H9 (cell line): ENCODE measurements at regions not wholly inside any gene's neighbourhood (a gene's known extent, or its start where the extent isn't known, plus 50 kb on each side); places are given as distances from the start of the nearest gene placed in this dataset.

Experiments used
- DNase-seq: peaks from one replicate; pipeline ENCODE4 v3.0.0-alpha.2; 2017
- H2AFZ ChIP-seq: one replicate; pipeline ENCODE4 v1.6.1; 2013; ENCODE audit warnings: mild to moderate bottlenecking, low read length, control low read depth, moderate library complexity
- H2AK5ac ChIP-seq: 2 replicates; pipeline ENCODE4 v1.6.1; 2013; ENCODE audit warnings: low read length, control low read depth, mixed read lengths; ENCODE audit not compliant: insufficient read length
- H2BK120ac ChIP-seq: one replicate; pipeline ENCODE4 v1.6.1; 2013; ENCODE audit warnings: low read depth, mild to moderate bottlenecking, low read length, control low read depth, inconsistent platforms; ENCODE audit not compliant: poor library complexity, severe bottlenecking
- H2BK12ac ChIP-seq: 2 replicates; pipeline ENCODE4 v1.6.1; 2013; ENCODE audit warnings: low read length, control low read depth, mixed read lengths, low read depth; ENCODE audit not compliant: insufficient read length
- H2BK15ac ChIP-seq: 2 replicates; pipeline ENCODE4 v1.6.1; 2013; ENCODE audit warnings: low read depth, low read length, control low read depth
- H2BK20ac ChIP-seq: one replicate; pipeline ENCODE4 v1.6.1; 2013; ENCODE audit warnings: low read depth, mild to moderate bottlenecking, low read length, control low read depth, inconsistent platforms; ENCODE audit not compliant: poor library complexity, severe bottlenecking
- H2BK5ac ChIP-seq: 2 replicates; pipeline ENCODE4 v1.6.1; 2013; ENCODE audit warnings: low read length, control low read depth, mixed read lengths; ENCODE audit not compliant: insufficient read length
- H3K14ac ChIP-seq: 2 replicates; pipeline ENCODE4 v1.6.1; 2013; ENCODE audit warnings: low read length, control low read depth; ENCODE audit not compliant: insufficient read depth
- H3K18ac ChIP-seq: 2 replicates; pipeline ENCODE4 v1.6.1; 2013; ENCODE audit warnings: low read depth, mild to moderate bottlenecking, mixed read lengths, low read length, control low read depth; ENCODE audit not compliant: insufficient read length
- H3K23ac ChIP-seq: 2 replicates; pipeline ENCODE4 v1.6.1; 2013; ENCODE audit warnings: low read length, control low read depth, mixed read lengths, low read depth; ENCODE audit not compliant: insufficient read length
- H3K23me2 ChIP-seq: 2 replicates; pipeline ENCODE4 v1.6.1; 2013; ENCODE audit warnings: low read depth, mild to moderate bottlenecking, mixed read lengths, low read length, control low read depth; ENCODE audit not compliant: insufficient read length, poor library complexity, severe bottlenecking
- H3K27ac ChIP-seq: 2 replicates; pipeline ENCODE4 v1.5.1; 2013; ENCODE audit warnings: low read length, control low read depth, mixed read lengths, low read depth; ENCODE audit not compliant: insufficient read length
- H3K27me3 ChIP-seq: 2 replicates; pipeline ENCODE4 v1.6.1; 2013; ENCODE audit warnings: low read length, control low read depth, inconsistent platforms; ENCODE audit not compliant: insufficient read depth
- H3K4ac ChIP-seq: 2 replicates; pipeline ENCODE4 v1.6.1; 2013; ENCODE audit warnings: low read depth, mild to moderate bottlenecking, control low read depth, inconsistent platforms, low read length, moderate library complexity
- H3K4me1 ChIP-seq: 2 replicates; pipeline ENCODE4 v1.6.1; 2013; ENCODE audit warnings: low read length, control low read depth, inconsistent platforms; ENCODE audit not compliant: insufficient read depth
- H3K4me2 ChIP-seq: 2 replicates; pipeline ENCODE4 v1.6.1; 2013; ENCODE audit warnings: low read length, control low read depth, mixed read lengths; ENCODE audit not compliant: insufficient read length, insufficient read depth
- H3K56ac ChIP-seq: 2 replicates; pipeline ENCODE4 v1.6.1; 2013; ENCODE audit warnings: low read depth, mild to moderate bottlenecking, mixed read lengths, low read length, control low read depth; ENCODE audit not compliant: insufficient read length
- H3K79me1 ChIP-seq: 2 replicates; pipeline ENCODE4 v1.6.1; 2013; ENCODE audit warnings: low read depth, mild to moderate bottlenecking, moderate library complexity, low read length, control low read depth, inconsistent platforms; ENCODE audit not compliant: insufficient read depth, poor library complexity, severe bottlenecking
- H3K79me2 ChIP-seq: 2 replicates; pipeline ENCODE4 v1.6.1; 2013; ENCODE audit warnings: low read length, control low read depth, inconsistent platforms; ENCODE audit not compliant: insufficient read depth
- H3K9ac ChIP-seq: 2 replicates; pipeline ENCODE4 v1.6.1; 2013; ENCODE audit warnings: low read length, control low read depth, mixed read lengths; ENCODE audit not compliant: insufficient read length; ENCODE audit errors: extremely low read depth
- H3K9me3 ChIP-seq: one replicate; pipeline ENCODE4 v1.6.1; 2013; ENCODE audit warnings: low read depth, low read length, inconsistent platforms; ENCODE audit not compliant: control insufficient read depth
- H3T11ph ChIP-seq: one replicate; pipeline ENCODE4 v1.6.1; 2013; ENCODE audit warnings: mild to moderate bottlenecking, low read length, control low read depth, inconsistent platforms
- H4K20me1 ChIP-seq: one replicate; pipeline ENCODE4 v1.6.1; 2013; ENCODE audit not compliant: control insufficient read depth, insufficient read length, insufficient read depth
- H4K5ac ChIP-seq: 2 replicates; pipeline ENCODE4 v1.6.1; 2013; ENCODE audit warnings: low read depth, mild to moderate bottlenecking, mixed read lengths, low read length, control low read depth; ENCODE audit not compliant: insufficient read length
- H4K8ac ChIP-seq: replicated peaks from 2 replicates; pipeline ENCODE4 v1.6.1; 2013; ENCODE audit warnings: low read length, control low read depth, mixed read lengths, low read depth; ENCODE audit not compliant: insufficient read length
- H4K91ac ChIP-seq: 2 replicates; pipeline ENCODE4 v1.6.1; 2013; ENCODE audit warnings: low read depth, mild to moderate bottlenecking, moderate library complexity, mixed read lengths, low read length, control low read depth; ENCODE audit not compliant: insufficient read length
- H3K27ac Mint-ChIP-seq, 3 experiments: 2 replicates in 2 of 3; 3 replicates in 1 of 3; pipeline ENCODE4 v1.8.0; 2020 to 2021; ENCODE audit warnings: mixed read lengths in 3 of 3, mild to moderate bottlenecking in 1 of 3, moderate library complexity in 1 of 3
- H3K27me3 Mint-ChIP-seq: 2 replicates; pipeline ENCODE4 v1.8.0; 2021; ENCODE audit warnings: low read depth, mild to moderate bottlenecking, moderate library complexity, mixed read lengths
- H3K36me3 Mint-ChIP-seq, 3 experiments: 2 replicates in 2 of 3; 3 replicates in 1 of 3; pipeline ENCODE4 v1.8.0; 2020 to 2021; ENCODE audit warnings: low read depth in 3 of 3, mixed read lengths in 3 of 3; ENCODE audit not compliant: insufficient read depth in 1 of 3
- H3K4me1 Mint-ChIP-seq, 2 experiments: 2 replicates each; pipeline ENCODE4 v1.8.0; 2020; ENCODE audit warnings: mixed read lengths in 2 of 2
- H3K4me3 Mint-ChIP-seq, 2 experiments: 2 replicates in 1 of 2; 3 replicates in 1 of 2; pipeline ENCODE4 v1.8.0; 2020 to 2021; ENCODE audit warnings: mild to moderate bottlenecking in 2 of 2, mixed read lengths in 2 of 2, moderate library complexity in 1 of 2
- H3K9me3 Mint-ChIP-seq, 2 experiments: 2 replicates in 1 of 2; 3 replicates in 1 of 2; pipeline ENCODE4 v1.8.0; 2020; ENCODE audit warnings: mild to moderate bottlenecking in 2 of 2, mixed read lengths in 2 of 2, moderate library complexity in 1 of 2
- WGBS: extraction: QIAGEN DNeasy Blood & Tissue Kit; methylation state at CpG from one replicate; pipeline ENCODE4 v1.1.7; 2013; ENCODE audit warnings: missing lambda C conversion rate, low lambda C conversion rate, mixed read lengths; ENCODE audit not compliant: insufficient read length; ENCODE audit errors: extremely low coverage; 5-methylcytosine and 5-hydroxymethylcytosine counted together
- TF ChIP-seq, protein P1 (sequence below): fragments of 200-600 bp; sonication (generic); conservative IDR thresholded peaks from 3 replicates; pipeline ENCODE4 v1.8.0; 2021; ENCODE audit warnings: antibody characterized with exemption, mild to moderate bottlenecking

DNA sequence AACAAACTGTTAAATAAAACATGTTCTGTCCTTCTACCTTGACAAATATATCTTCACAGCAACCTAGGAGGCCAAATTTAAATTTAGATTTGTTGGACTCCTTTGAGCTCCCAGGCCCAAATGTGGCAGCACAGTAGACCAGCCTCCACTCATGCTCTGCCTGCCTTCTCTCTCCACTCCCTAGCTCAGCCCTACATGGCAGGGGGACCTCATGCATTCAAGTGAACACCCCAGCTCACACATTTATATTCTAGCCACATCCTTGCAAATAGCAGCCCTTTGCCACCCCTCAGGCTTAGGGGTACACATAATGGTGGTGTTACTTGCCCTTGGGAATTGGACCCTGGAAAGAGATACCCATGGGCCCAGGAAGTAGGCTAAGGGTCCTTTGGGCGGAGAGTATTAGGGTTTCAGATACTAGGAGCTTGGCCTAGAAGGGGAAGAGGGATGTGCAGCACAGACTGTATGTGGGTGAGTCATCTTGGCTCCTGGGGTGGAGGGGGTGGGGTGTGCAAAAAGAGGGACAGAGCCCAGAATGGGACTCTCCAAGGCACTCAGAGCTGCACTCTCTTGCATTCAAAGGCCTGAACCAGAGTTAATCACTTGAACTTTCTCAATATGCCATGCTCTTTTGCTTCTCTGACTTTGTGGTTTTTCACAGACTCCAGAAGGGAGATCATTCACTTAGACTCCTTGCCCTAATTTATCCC lies 268.4 kb upstream of the ROPN1 start:
- H3K18ac ChIP-seq, result no peak overlapping the region
- no peak overlapping the region; a peak in 1 of 7 replicates for H3K27ac Mint-ChIP-seq
- H3K56ac ChIP-seq, result no peak overlapping the region
- TF ChIP-seq, protein P1, sequence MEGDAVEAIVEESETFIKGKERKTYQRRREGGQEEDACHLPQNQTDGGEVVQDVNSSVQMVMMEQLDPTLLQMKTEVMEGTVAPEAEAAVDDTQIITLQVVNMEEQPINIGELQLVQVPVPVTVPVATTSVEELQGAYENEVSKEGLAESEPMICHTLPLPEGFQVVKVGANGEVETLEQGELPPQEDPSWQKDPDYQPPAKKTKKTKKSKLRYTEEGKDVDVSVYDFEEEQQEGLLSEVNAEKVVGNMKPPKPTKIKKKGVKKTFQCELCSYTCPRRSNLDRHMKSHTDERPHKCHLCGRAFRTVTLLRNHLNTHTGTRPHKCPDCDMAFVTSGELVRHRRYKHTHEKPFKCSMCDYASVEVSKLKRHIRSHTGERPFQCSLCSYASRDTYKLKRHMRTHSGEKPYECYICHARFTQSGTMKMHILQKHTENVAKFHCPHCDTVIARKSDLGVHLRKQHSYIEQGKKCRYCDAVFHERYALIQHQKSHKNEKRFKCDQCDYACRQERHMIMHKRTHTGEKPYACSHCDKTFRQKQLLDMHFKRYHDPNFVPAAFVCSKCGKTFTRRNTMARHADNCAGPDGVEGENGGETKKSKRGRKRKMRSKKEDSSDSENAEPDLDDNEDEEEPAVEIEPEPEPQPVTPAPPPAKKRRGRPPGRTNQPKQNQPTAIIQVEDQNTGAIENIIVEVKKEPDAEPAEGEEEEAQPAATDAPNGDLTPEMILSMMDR, result no peak
- no peak overlapping the region for H2BK12ac ChIP-seq
- H3K23ac ChIP-seq, result no peak overlapping the region
- H2BK5ac ChIP-seq, result no peak overlapping the region
- no peak overlapping the region for H2BK20ac ChIP-seq
- H4K20me1 ChIP-seq, result no peaks in the 10 kb centered on the region
- WGBS, result no CpG with 5 or more reads among the region's 1 CpG
- H3K14ac ChIP-seq, result no peak overlapping the region
- H4K8ac ChIP-seq, result no peak overlapping the region
- no peak overlapping the region for H3K27ac ChIP-seq
- no peaks in the 10 kb centered on the region for H3K9me3 ChIP-seq
- H2BK15ac ChIP-seq, result no peak overlapping the region
- H3K4me2 ChIP-seq, result no peak overlapping the region
- H3K4ac ChIP-seq, result no peak overlapping the region
- H2AFZ ChIP-seq, result no peak overlapping the region
- no peak overlapping the region for H2AK5ac ChIP-seq
- no peak overlapping the region for H4K91ac ChIP-seq
- no peaks in the 10 kb centered on the region for H3K79me2 ChIP-seq
- H3T11ph ChIP-seq, result no peak overlapping the region
- H3K27me3 ChIP-seq, result no peaks in the 10 kb centered on the region; the same call in 1 of the 2 replicates
- H2BK120ac ChIP-seq, result no peak overlapping the region
- H3K27me3 Mint-ChIP-seq, result no peaks in the 10 kb centered on the region; the same call in 1 of the 2 replicates
- no peaks in the 10 kb centered on the region for H3K36me3 Mint-ChIP-seq
- no peak overlapping the region for H3K9ac ChIP-seq
- no peak for DNase-seq
- H3K9me3 Mint-ChIP-seq, result no peaks in the 10 kb centered on the region
- no peak overlapping the region for H3K4me3 Mint-ChIP-seq
- no peaks in the 10 kb centered on the region for H3K79me1 ChIP-seq
- H3K23me2 ChIP-seq, result no peaks in the 10 kb centered on the region
- H3K4me1 ChIP-seq, result peaks cover 4% of the 10 kb centered on the region; the same call in 1 of the 2 replicates
- peaks cover 38 to 40% of the 10 kb centered on the region in 2 experiments for H3K4me1 Mint-ChIP-seq
- no peak overlapping the region for H4K5ac ChIP-seq
